Trophoblast cell (in vitro differentiated cells and primary cell): ENCODE measurements at regions not wholly inside any gene's neighbourhood (a gene's known extent, or its start where the extent isn't known, plus 50 kb on each side); places are given as distances from the start of the nearest gene placed in this dataset.
A peak's percentile ranks its signal among the peaks of the same experiment; 100 is the strongest.

Experiments
- DNase-seq, 2 donors: peaks; one replicate each; pipeline ENCODE4 v3.0.0-alpha.2; 2016
- H2AFZ ChIP-seq: 2 replicates; pipeline ENCODE4 v1.6.1; 2013; ENCODE audit warnings: low read length, moderate library complexity, mild to moderate bottlenecking; ENCODE audit not compliant: insufficient read depth, poor library complexity
- H2AK5ac ChIP-seq: 2 replicates; pipeline ENCODE4 v1.6.1; 2013; ENCODE audit warnings: mild to moderate bottlenecking, low read length
- H2BK120ac ChIP-seq: 2 replicates; pipeline ENCODE4 v1.6.1; 2013; ENCODE audit warnings: low read length, mild to moderate bottlenecking, moderate library complexity; ENCODE audit not compliant: insufficient read depth, poor library complexity
- H2BK12ac ChIP-seq: 2 replicates; pipeline ENCODE4 v1.6.1; 2013; ENCODE audit warnings: mild to moderate bottlenecking, low read length, moderate library complexity
- H2BK5ac ChIP-seq: 2 replicates; pipeline ENCODE4 v1.6.1; 2013; ENCODE audit warnings: low read length, low read depth, moderate library complexity, mild to moderate bottlenecking; ENCODE audit not compliant: poor library complexity
- H3K14ac ChIP-seq: 2 replicates; pipeline ENCODE4 v1.6.1; 2013; ENCODE audit warnings: mild to moderate bottlenecking, low read length
- H3K18ac ChIP-seq: 2 replicates; pipeline ENCODE4 v1.6.1; 2013; ENCODE audit warnings: mild to moderate bottlenecking, low read length
- H3K23ac ChIP-seq: 2 replicates; pipeline ENCODE4 v1.6.1; 2013; ENCODE audit warnings: low read length
- H3K27ac ChIP-seq: 2 replicates; pipeline ENCODE4 v1.5.1; 2013; ENCODE audit warnings: low read depth, mild to moderate bottlenecking, inconsistent platforms, low read length, moderate library complexity
- H3K27me3 ChIP-seq: 2 replicates; pipeline ENCODE4 v1.6.1; 2013; ENCODE audit warnings: inconsistent platforms, mild to moderate bottlenecking, low read length, moderate library complexity; ENCODE audit not compliant: insufficient read depth
- H3K36me3 ChIP-seq, 2 experiments: 1 replicate in 1 of 2; 2 replicates in 1 of 2; pipeline ENCODE4 v1.6.1; 2013; ENCODE audit warnings: low read length in 2 of 2, mild to moderate bottlenecking in 2 of 2, moderate library complexity in 1 of 2; ENCODE audit not compliant: insufficient read depth in 2 of 2, control insufficient read depth in 1 of 2
- H3K4ac ChIP-seq: 2 replicates; pipeline ENCODE4 v1.6.1; 2013; ENCODE audit warnings: low read depth, mild to moderate bottlenecking, low read length, moderate library complexity
- H3K4me1 ChIP-seq, 2 experiments: 1 replicate in 1 of 2; 2 replicates in 1 of 2; pipeline ENCODE4 v1.6.1; 2013; ENCODE audit warnings: low read length in 2 of 2, mild to moderate bottlenecking in 2 of 2, moderate library complexity in 1 of 2; ENCODE audit not compliant: insufficient read depth in 2 of 2, control insufficient read depth in 1 of 2
- H3K4me2 ChIP-seq: 2 replicates; pipeline ENCODE4 v1.6.1; 2013; ENCODE audit warnings: inconsistent platforms, mild to moderate bottlenecking, low read length, moderate library complexity
- H3K4me3 ChIP-seq: 2 replicates; pipeline ENCODE4 v1.5.1; 2013; ENCODE audit warnings: mild to moderate bottlenecking, low read depth, low read length, inconsistent platforms
- H3K79me1 ChIP-seq: one replicate; pipeline ENCODE4 v1.6.1; 2013; ENCODE audit warnings: low read length
- H3K79me2 ChIP-seq: 2 replicates; pipeline ENCODE4 v1.6.1; 2013; ENCODE audit warnings: low read length, mild to moderate bottlenecking; ENCODE audit not compliant: control insufficient read depth, insufficient read depth, poor library complexity
- H3K9ac ChIP-seq: 2 replicates; pipeline ENCODE4 v1.6.1; 2013; ENCODE audit warnings: mild to moderate bottlenecking, low read length
- H3K9me3 ChIP-seq: 2 replicates; pipeline ENCODE4 v1.6.1; 2013; ENCODE audit warnings: low read depth, mild to moderate bottlenecking, control low read depth, inconsistent platforms, low read length; ENCODE audit not compliant: insufficient read depth
- H4K12ac ChIP-seq: 2 replicates; pipeline ENCODE4 v1.6.1; 2013; ENCODE audit warnings: low read depth, mild to moderate bottlenecking, low read length, moderate library complexity
- H4K8ac ChIP-seq: 2 replicates; pipeline ENCODE4 v1.6.1; 2013; ENCODE audit warnings: low read depth, mild to moderate bottlenecking, low read length, moderate library complexity
- H4K91ac ChIP-seq: one replicate; pipeline ENCODE4 v1.6.1; 2013; ENCODE audit warnings: low read depth, mild to moderate bottlenecking, low read length, moderate library complexity
- WGBS: extraction: QIAGEN DNeasy Blood & Tissue Kit; methylation state at CpG from one replicate; pipeline ENCODE4 v1.1.7; 2013; ENCODE audit warnings: missing lambda C conversion rate; ENCODE audit not compliant: insufficient read length, insufficient coverage; ENCODE audit errors: extremely low coverage; 5-methylcytosine and 5-hydroxymethylcytosine counted together

DNA sequence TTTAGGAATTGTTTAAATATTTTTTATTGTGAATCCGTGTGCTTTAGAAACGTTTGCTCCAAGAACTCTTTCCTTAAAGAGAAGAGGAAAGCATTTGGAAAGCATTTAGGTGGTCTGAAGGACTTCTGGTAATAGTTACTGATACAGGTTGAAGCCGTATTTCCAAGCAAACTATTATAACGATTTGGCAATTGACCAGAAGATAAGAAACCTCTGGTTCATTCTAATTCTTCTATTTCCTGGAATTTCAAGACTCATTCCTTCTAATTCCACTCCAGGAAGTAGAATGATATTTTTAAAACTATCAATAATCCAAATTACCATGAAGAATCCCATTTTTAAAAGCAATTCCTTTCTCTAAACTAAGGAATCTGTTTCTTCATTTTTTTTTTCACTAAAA lies 158.9 kb upstream of the AGR3 start:
- Histone ChIP-seq H3K9me3 (no peaks in the 10 kb centered on the region), H3K79me2 (no peaks in the 10 kb centered on the region), H3K36me3 (no peaks in the 10 kb centered on the region), H3K23ac (no peak overlapping the region), H3K27me3 (no peaks in the 10 kb centered on the region), H2AFZ (no peak overlapping the region), H4K12ac (no peak overlapping the region), H3K4me1 (peaks cover 2 to 9% of the 10 kb centered on the region in 2 experiments), H4K8ac (no peak overlapping the region), H3K14ac (no peak overlapping the region), H3K4me2 (no peak overlapping the region), H3K4ac (no peak overlapping the region), H4K91ac (no peak overlapping the region), H2AK5ac (no peak overlapping the region), H3K79me1 (peaks cover 5% of the 10 kb centered on the region), H3K27ac (no peak overlapping the region), H2BK120ac (no peak overlapping the region), H3K4me3 (no peak overlapping the region), H3K18ac (no peak overlapping the region), H2BK12ac (no peak overlapping the region), H2BK5ac (no peak overlapping the region), H3K9ac (no peak overlapping the region)
- peak in 1 of 2 donors; percentile 54 for DNase-seq
- WGBS: 100% methylated on average over 1 of the region's 4 CpGs

DNA sequence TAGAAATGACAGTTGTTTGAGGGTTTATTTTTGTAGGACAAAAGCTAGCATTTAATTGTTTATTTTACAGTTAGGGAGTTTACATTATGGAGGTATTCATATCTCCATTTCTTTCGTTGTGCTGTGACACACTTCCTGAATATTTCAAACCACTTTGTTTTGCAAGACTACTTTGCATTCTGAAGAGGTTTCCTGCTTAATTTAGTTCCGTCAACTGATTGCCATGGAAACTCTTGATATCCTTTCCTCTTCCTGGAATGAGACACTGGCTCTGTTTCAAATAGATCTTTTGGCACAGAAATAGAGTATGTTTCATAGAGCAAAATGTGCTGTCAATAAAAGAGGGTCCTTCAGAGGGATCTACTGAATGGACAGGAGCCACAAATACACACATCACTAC lies 159.5 kb upstream of the AGR3 start:
- no peak overlapping the region for H3K4me3 ChIP-seq
- no peak overlapping the region for H3K4ac ChIP-seq
- H4K12ac ChIP-seq: no peak overlapping the region
- no peaks in the 10 kb centered on the region for H3K27me3 ChIP-seq
- H4K91ac ChIP-seq: no peak overlapping the region
- no peaks in the 10 kb centered on the region for H3K79me2 ChIP-seq
- H3K4me1 ChIP-seq: peaks cover 2 to 9% of the 10 kb centered on the region in 2 experiments
- no peak overlapping the region for H3K14ac ChIP-seq
- no peaks in the 10 kb centered on the region for H3K9me3 ChIP-seq
- peak; percentile 42 to 90 for DNase-seq
- H2BK5ac ChIP-seq: no peak overlapping the region
- H2AK5ac ChIP-seq: no peak overlapping the region
- H3K9ac ChIP-seq: no peak overlapping the region
- no peak overlapping the region for H2BK12ac ChIP-seq
- no peak overlapping the region for H3K23ac ChIP-seq
- no peak overlapping the region for H2BK120ac ChIP-seq
- H3K79me1 ChIP-seq: peaks cover 5% of the 10 kb centered on the region
- H3K4me2 ChIP-seq: no peak overlapping the region
- no peaks in the 10 kb centered on the region for H3K36me3 ChIP-seq
- no peak overlapping the region for H3K27ac ChIP-seq
- no CpG with 5 or more reads among the region's 2 CpGs for WGBS
- H4K8ac ChIP-seq: no peak overlapping the region
- H3K18ac ChIP-seq: no peak overlapping the region
- H2AFZ ChIP-seq: no peak overlapping the region

DNA sequence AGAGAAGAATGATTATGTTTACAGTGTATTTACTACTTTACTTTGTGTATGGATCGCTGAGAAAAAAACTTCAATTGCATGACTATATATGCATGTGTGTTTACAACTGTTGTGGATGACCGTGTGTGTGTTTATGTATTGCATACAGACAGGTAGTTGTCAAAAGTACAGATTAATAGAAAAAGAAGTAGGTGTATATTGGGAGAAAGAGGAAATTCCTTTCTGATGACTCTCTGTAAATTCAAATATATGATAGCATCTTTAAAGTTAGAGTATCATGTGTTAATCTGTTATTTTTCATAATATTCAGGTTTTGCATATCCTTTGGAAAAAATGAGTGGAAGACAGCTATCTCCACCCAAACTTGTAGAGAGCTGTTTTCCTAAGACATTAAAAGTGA lies 160.4 kb upstream of the AGR3 start:
- DNase-seq: peak in 1 of 2 donors; percentile 40
- no peak overlapping the region for H3K9ac ChIP-seq

DNA sequence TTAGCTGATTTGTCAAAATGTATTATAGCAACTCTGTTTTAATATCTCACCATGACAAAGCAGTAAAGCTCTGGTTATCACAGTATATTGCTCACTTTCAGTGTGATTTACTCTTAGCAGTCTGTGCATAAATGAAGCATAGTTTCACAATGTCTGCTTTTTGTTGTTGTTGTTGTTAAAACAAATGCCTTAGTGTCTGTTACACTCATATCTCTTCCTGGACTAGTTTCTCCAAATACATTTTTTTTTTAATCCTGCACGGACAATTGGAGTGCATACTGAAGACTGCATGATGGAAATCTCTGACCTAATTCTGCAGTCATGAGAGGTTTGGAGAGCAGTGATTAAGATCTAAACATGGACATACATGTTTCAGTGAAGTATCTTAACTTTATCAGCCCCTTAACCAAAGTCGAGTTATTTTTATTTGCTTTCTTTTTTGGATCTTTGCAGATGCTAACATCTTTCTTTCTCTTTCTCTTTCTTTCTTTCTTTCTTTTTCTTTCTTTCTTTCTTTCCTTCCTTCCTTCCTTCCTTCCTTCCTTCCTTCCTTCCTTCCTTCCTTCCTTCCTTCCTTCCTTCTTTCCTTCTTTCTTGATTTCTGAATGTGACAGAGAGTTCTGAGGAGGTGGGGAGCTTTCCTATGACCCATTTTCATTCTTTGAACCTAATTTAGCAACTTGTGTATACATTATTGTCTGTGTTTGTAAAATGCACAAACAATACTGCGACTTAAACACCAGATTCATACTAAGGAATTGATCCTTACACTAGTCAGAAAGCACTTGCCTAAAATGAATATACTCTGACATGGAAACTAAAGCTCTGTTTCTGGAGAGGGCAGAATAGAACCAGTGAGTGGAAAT lies 161.5 kb upstream of the AGR3 start:
- no peak overlapping the region for H3K9ac ChIP-seq
- peaks cover 5% of the 10 kb centered on the region for H3K79me1 ChIP-seq
- H3K9me3 ChIP-seq: no peaks in the 10 kb centered on the region
- no peak overlapping the region for H2BK120ac ChIP-seq
- no peaks in the 10 kb centered on the region for H3K27me3 ChIP-seq
- peak in 1 of 2 donors; percentile 67 for DNase-seq
- H4K91ac ChIP-seq: no peak overlapping the region
- no peak overlapping the region for H3K4ac ChIP-seq
- no peak overlapping the region for H3K4me3 ChIP-seq
- no peak overlapping the region for H4K8ac ChIP-seq
- peaks cover 2 to 7% of the 10 kb centered on the region in 2 experiments for H3K4me1 ChIP-seq
- no peak overlapping the region for H3K23ac ChIP-seq
- no peaks in the 10 kb centered on the region for H3K79me2 ChIP-seq
- no peak overlapping the region for H2BK5ac ChIP-seq
- H2BK12ac ChIP-seq: no peak overlapping the region
- H3K14ac ChIP-seq: no peak overlapping the region
- H2AK5ac ChIP-seq: no peak overlapping the region
- no peak overlapping the region for H4K12ac ChIP-seq
- no peak overlapping the region for H2AFZ ChIP-seq
- H3K36me3 ChIP-seq: no peaks in the 10 kb centered on the region
- WGBS: no CpG with 5 or more reads among the region's 3 CpGs
- H3K18ac ChIP-seq: no peak overlapping the region
- no peak overlapping the region for H3K27ac ChIP-seq
- H3K4me2 ChIP-seq: no peak overlapping the region

More for the DNA sequence above, 160.4 kb upstream of the AGR3 start:
- H3K4me2 ChIP-seq: no peak overlapping the region
- H2AK5ac ChIP-seq: no peak overlapping the region
- H3K27me3 ChIP-seq: no peaks in the 10 kb centered on the region
- no peak overlapping the region for H3K4me3 ChIP-seq
- no peaks in the 10 kb centered on the region for H3K9me3 ChIP-seq
- H2BK120ac ChIP-seq: no peak overlapping the region
- no peak overlapping the region for H3K18ac ChIP-seq
- no peak overlapping the region for H3K27ac ChIP-seq
- H2BK5ac ChIP-seq: no peak overlapping the region
- no peak overlapping the region for H3K14ac ChIP-seq
- H3K79me2 ChIP-seq: no peaks in the 10 kb centered on the region
- no peak overlapping the region for H3K23ac ChIP-seq
- no peak overlapping the region for H2AFZ ChIP-seq
- H4K91ac ChIP-seq: no peak overlapping the region
- H3K79me1 ChIP-seq: peaks cover 5% of the 10 kb centered on the region
- H3K4me1 ChIP-seq: peaks cover 2 to 9% of the 10 kb centered on the region in 2 experiments
- no peaks in the 10 kb centered on the region for H3K36me3 ChIP-seq
- no peak overlapping the region for H3K4ac ChIP-seq
- H4K12ac ChIP-seq: no peak overlapping the region
- no peak overlapping the region for H2BK12ac ChIP-seq
- no peak overlapping the region for H4K8ac ChIP-seq
- WGBS: no CpG with 5 or more reads among the region's 2 CpGs
